ENCODE measurements at regions not wholly inside any gene's neighbourhood (a gene's known extent, or its start where the extent isn't known, plus 50 kb on each side); places are given as distances from the start of the nearest gene placed in this dataset.

DNA sequence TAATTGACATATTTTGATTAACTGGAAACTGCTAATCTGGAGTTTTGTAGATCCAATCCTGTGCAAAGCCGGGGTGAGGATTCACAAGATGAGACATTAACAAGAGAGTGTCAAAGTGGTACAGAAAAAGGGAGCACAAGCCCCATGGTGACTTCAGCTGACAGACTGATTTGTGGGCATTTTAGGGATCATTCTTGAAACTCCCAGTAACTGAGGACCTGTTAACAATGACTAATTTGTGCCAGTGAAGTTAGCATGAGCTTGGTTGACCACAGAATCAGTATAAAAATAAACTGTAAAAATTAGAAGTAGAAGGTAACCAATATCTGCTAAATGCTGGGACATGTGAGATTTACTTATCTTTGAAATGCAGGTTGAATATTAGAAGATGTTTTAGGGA lies 1578.3 kb downstream of the EFNA5 start:
- H3K36me3 ChIP-seq (ENCODE audit: insufficient read depth, low read length): no peaks in the 10 kb centered on the region
- intact Hi-C loops (cut with micrococcal nuclease): no loop called here
- H3K4me1 ChIP-seq (ENCODE audit: insufficient read depth, low read length): no peaks in the 10 kb centered on the region
- no peak overlapping the region for H3K4me3 ChIP-seq (ENCODE audit: low read length in 2 of 2)
- CTCF ChIA-PET (ENCODE audit: partially characterized antibody): no interaction called here
- DNase-seq: no peak
- H3K27me3 ChIP-seq (ENCODE audit: insufficient read depth, low read length): no peaks in the 10 kb centered on the region
- Mint-ChIP-seq H3K4me1 (no peaks in the 10 kb centered on the region), H3K27ac (no peak overlapping the region), H3K36me3 (no peaks in the 10 kb centered on the region), H3K4me3 (no peak overlapping the region), H3K9me3 (peaks cover 0 to 17% (median 5%) of the 10 kb centered on the region in 8 donors), H3K27me3 (no peaks in the 10 kb centered on the region)
- no peak overlapping the region for H3K27ac ChIP-seq (ENCODE audit: low read depth, low read length)
- POLR2A ChIA-PET (ENCODE audit: partially characterized antibody): no interaction called here
- no peaks in the 10 kb centered on the region for H3K9me3 ChIP-seq (ENCODE audit: control insufficient read depth in 1 of 2, low read length in 2 of 2)

DNA sequence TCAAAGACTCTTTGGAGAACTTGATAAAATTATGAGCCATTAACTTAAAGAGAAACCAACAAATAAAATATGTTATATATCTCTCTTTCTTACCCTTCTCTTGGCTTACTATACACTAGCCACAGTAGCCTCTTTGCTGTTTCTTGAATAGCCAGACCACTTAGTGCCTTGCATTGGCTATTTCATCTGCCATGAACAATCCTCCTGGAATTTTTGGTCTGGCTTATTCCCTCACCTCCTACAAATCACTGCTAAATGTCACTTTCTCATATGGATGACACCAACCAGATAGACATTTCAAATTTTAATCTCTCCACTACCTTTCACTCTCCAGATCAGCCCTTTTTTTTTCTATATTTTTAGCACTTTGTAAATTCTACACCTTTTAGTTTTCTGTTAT lies 1581.7 kb downstream of the EFNA5 start:
- Histone ChIP-seq H3K36me3 (ENCODE audit: insufficient read depth, low read length) (no peaks in the 10 kb centered on the region), H3K4me1 (ENCODE audit: insufficient read depth, low read length) (no peaks in the 10 kb centered on the region), H3K9me3 (ENCODE audit: control insufficient read depth in 1 of 2, low read length in 2 of 2) (no peaks in the 10 kb centered on the region), H3K27me3 (ENCODE audit: insufficient read depth, low read length) (no peaks in the 10 kb centered on the region), H3K27ac (ENCODE audit: low read depth, low read length) (no peak overlapping the region), H3K4me3 (ENCODE audit: low read length in 2 of 2) (no peak overlapping the region)
- Mint-ChIP-seq H3K4me3 (no peak overlapping the region), H3K36me3 (no peaks in the 10 kb centered on the region), H3K27me3 (no peaks in the 10 kb centered on the region), H3K9me3 (peaks cover 0 to 9% (median 3%) of the 10 kb centered on the region in 8 donors), H3K27ac (no peak overlapping the region), H3K4me1 (no peaks in the 10 kb centered on the region)
- POLR2A ChIA-PET (ENCODE audit: partially characterized antibody): no interaction called here
- no peak for DNase-seq
- intact Hi-C loops (cut with micrococcal nuclease): no loop called here
- CTCF ChIA-PET (ENCODE audit: partially characterized antibody): no interaction called here

DNA sequence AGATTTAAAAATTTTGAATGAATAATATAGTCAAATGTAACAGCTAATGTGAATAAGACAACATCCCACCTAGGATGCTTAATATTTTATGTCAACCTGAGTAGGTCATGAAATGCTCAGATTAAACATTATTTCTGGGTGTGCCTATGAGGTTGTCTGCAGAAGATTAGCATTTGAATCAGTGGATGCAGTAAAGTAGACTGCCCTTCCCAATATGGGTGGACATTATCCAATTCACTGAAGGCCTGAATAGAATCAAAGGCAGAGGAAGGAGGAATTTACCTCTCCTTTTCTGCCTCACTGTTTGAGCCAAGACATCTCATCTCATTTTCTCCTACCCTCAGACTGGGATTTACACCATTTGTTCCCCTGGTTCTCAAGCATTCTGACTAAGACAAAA lies 1582.3 kb downstream of the EFNA5 start:
- Histone ChIP-seq H3K27me3 (ENCODE audit: insufficient read depth, low read length) (no peaks in the 10 kb centered on the region), H3K4me3 (ENCODE audit: low read length in 2 of 2) (no peak overlapping the region), H3K27ac (ENCODE audit: low read depth, low read length) (no peak overlapping the region), H3K36me3 (ENCODE audit: insufficient read depth, low read length) (no peaks in the 10 kb centered on the region), H3K4me1 (ENCODE audit: insufficient read depth, low read length) (no peaks in the 10 kb centered on the region), H3K9me3 (ENCODE audit: control insufficient read depth in 1 of 2, low read length in 2 of 2) (no peaks in the 10 kb centered on the region)
- Mint-ChIP-seq H3K27me3 (no peaks in the 10 kb centered on the region), H3K36me3 (no peaks in the 10 kb centered on the region), H3K9me3 (peaks cover 0 to 9% (median 2%) of the 10 kb centered on the region in 8 donors), H3K4me3 (no peak overlapping the region), H3K27ac (no peak overlapping the region), H3K4me1 (no peaks in the 10 kb centered on the region)
- POLR2A ChIA-PET (ENCODE audit: partially characterized antibody): no interaction called here
- CTCF ChIA-PET (ENCODE audit: partially characterized antibody): no interaction called here
- DNase-seq: no peak
- intact Hi-C loops (cut with micrococcal nuclease): no loop called here

DNA sequence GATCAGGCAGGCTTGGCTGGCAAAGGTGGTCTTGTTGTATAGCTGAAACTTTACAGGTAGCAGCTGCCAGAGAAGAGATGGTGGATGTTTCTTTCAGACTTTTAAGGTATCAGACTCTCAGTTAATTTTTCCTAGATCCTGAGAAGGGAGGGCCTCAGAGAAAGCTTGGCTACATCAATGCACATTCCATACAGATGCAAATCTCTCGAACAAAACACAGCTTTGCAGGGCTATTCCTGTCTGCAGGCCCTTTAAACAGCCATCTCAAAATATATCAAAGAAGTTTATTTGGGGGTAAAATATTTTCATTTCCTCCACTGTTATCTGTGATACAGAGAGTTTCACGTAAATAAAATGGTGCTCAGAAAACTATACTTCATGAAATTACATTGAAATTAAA lies 1584.4 kb downstream of the EFNA5 start:
- Mint-ChIP-seq H3K27me3 (no peaks in the 10 kb centered on the region), H3K36me3 (no peaks in the 10 kb centered on the region), H3K9me3 (peaks cover 0 to 9% (median 3%) of the 10 kb centered on the region in 8 donors), H3K4me1 (no peaks in the 10 kb centered on the region), H3K4me3 (no peak overlapping the region), H3K27ac (no peak overlapping the region)
- no peaks in the 10 kb centered on the region for H3K9me3 ChIP-seq (ENCODE audit: control insufficient read depth in 1 of 2, low read length in 2 of 2)
- POLR2A ChIA-PET (ENCODE audit: partially characterized antibody): no interaction called here
- H3K27ac ChIP-seq (ENCODE audit: low read depth, low read length): no peak overlapping the region
- intact Hi-C loops (cut with micrococcal nuclease): no loop called here
- CTCF ChIA-PET (ENCODE audit: partially characterized antibody): no interaction called here
- no peak for DNase-seq
- no peaks in the 10 kb centered on the region for H3K27me3 ChIP-seq (ENCODE audit: insufficient read depth, low read length)
- no peak overlapping the region for H3K4me3 ChIP-seq (ENCODE audit: low read length in 2 of 2)
- H3K36me3 ChIP-seq (ENCODE audit: insufficient read depth, low read length): no peaks in the 10 kb centered on the region
- no peaks in the 10 kb centered on the region for H3K4me1 ChIP-seq (ENCODE audit: insufficient read depth, low read length)

DNA sequence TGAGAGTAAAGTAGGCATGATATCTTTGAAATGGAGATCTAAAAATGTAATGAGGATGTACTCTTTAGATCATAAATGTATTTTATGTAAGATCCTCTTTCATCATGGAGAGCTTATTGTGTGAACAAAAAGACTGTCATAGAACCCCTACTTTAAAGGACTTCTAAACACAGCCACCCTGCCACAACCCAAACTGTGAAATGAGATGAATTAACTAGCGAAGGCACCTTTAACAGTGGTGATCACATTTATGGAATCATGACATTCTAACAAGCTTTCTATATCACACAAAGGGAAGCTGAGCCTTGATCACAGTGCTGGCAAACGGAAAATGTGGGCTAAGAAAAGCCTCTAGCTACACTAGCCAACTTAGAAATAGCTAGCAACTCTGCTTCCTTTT lies 1585.2 kb downstream of the EFNA5 start:
- Histone ChIP-seq H3K27ac (ENCODE audit: low read depth, low read length) (no peak overlapping the region), H3K36me3 (ENCODE audit: insufficient read depth, low read length) (no peaks in the 10 kb centered on the region), H3K27me3 (ENCODE audit: insufficient read depth, low read length) (no peaks in the 10 kb centered on the region), H3K4me1 (ENCODE audit: insufficient read depth, low read length) (no peaks in the 10 kb centered on the region), H3K4me3 (ENCODE audit: low read length in 2 of 2) (no peak overlapping the region), H3K9me3 (ENCODE audit: control insufficient read depth in 1 of 2, low read length in 2 of 2) (no peaks in the 10 kb centered on the region)
- Mint-ChIP-seq H3K27me3 (no peaks in the 10 kb centered on the region), H3K4me1 (no peaks in the 10 kb centered on the region), H3K9me3 (peaks cover 0 to 10% (median 3%) of the 10 kb centered on the region in 8 donors), H3K36me3 (no peaks in the 10 kb centered on the region), H3K4me3 (no peak overlapping the region), H3K27ac (no peak overlapping the region)
- ChIA-PET CTCF (ENCODE audit: partially characterized antibody) (no interaction called here), POLR2A (ENCODE audit: partially characterized antibody) (no interaction called here)
- DNase-seq: no peak
- intact Hi-C loops (cut with micrococcal nuclease): no loop called here

DNA sequence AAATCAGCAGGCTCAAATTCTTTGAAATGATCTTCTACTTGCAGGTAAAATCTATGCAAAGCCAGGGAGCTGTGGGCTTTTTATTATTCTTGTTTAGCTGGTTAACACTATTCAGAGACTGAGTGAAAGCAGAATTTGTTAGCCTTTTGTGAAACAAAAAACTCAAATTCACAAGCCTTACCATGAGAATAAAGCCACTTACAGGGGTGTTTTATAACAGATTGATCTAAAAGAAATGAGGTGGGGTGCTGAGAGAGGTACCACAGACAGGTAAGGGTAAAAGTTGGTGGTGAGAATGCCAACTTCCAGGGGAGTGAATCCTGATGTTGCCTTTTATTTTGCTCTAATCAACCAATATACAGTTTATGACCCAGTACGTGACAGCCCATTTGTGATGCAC lies 1585.6 kb downstream of the EFNA5 start:
- ChIA-PET CTCF (ENCODE audit: partially characterized antibody) (no interaction called here), POLR2A (ENCODE audit: partially characterized antibody) (no interaction called here)
- H3K27ac Mint-ChIP-seq: no peak overlapping the region
- intact Hi-C loops (cut with micrococcal nuclease): no loop called here
- H3K9me3 Mint-ChIP-seq: peaks cover 0 to 12% (median 3%) of the 10 kb centered on the region in 8 donors
- no peaks in the 10 kb centered on the region for H3K27me3 ChIP-seq (ENCODE audit: insufficient read depth, low read length)
- no peaks in the 10 kb centered on the region for H3K4me1 Mint-ChIP-seq
- H3K4me3 ChIP-seq (ENCODE audit: low read length in 2 of 2): no peak overlapping the region
- H3K36me3 Mint-ChIP-seq: no peaks in the 10 kb centered on the region
- no peaks in the 10 kb centered on the region for H3K27me3 Mint-ChIP-seq
- no peaks in the 10 kb centered on the region for H3K9me3 ChIP-seq (ENCODE audit: control insufficient read depth in 1 of 2, low read length in 2 of 2)
- no peak for DNase-seq
- H3K4me1 ChIP-seq (ENCODE audit: insufficient read depth, low read length): no peaks in the 10 kb centered on the region
- no peak overlapping the region for H3K27ac ChIP-seq (ENCODE audit: low read depth, low read length)
- no peaks in the 10 kb centered on the region for H3K36me3 ChIP-seq (ENCODE audit: insufficient read depth, low read length)
- no peak overlapping the region for H3K4me3 Mint-ChIP-seq

DNA sequence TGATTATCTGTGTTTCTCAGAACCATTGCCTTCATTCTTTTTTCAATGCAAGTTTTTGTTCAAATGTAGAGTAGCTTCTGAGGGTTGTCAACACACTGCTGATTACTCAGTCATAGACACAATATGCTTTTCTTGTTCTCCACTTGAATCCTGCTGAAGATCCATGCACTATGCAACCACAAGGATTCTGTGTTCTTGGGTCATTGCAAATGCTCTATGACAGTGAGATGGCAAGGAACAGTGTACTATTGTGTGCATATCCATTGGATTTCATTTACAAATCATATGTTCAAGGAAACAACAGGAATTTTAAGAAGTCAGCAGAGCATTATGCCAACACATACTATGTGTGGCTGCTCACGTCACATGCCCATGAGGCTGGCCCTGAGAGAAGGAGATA lies 1590.2 kb downstream of the EFNA5 start:
- H3K27me3 Mint-ChIP-seq: no peaks in the 10 kb centered on the region
- DNase-seq: no peak
- no peak overlapping the region for H3K4me3 ChIP-seq (ENCODE audit: low read length in 2 of 2)
- H3K4me1 Mint-ChIP-seq: no peaks in the 10 kb centered on the region
- no peaks in the 10 kb centered on the region for H3K27me3 ChIP-seq (ENCODE audit: insufficient read depth, low read length)
- no peak overlapping the region for H3K27ac Mint-ChIP-seq
- no peak overlapping the region for H3K4me3 Mint-ChIP-seq
- H3K9me3 ChIP-seq (ENCODE audit: control insufficient read depth in 1 of 2, low read length in 2 of 2): no peaks in the 10 kb centered on the region
- H3K27ac ChIP-seq (ENCODE audit: low read depth, low read length): no peak overlapping the region
- ChIA-PET POLR2A (ENCODE audit: partially characterized antibody) (no interaction called here), CTCF (ENCODE audit: partially characterized antibody) (no interaction called here)
- H3K4me1 ChIP-seq (ENCODE audit: insufficient read depth, low read length): no peaks in the 10 kb centered on the region
- H3K36me3 ChIP-seq (ENCODE audit: insufficient read depth, low read length): no peaks in the 10 kb centered on the region
- intact Hi-C loops (cut with micrococcal nuclease): no loop called here
- peaks cover 0 to 6% (median 2%) of the 10 kb centered on the region in 8 donors for H3K9me3 Mint-ChIP-seq
- H3K36me3 Mint-ChIP-seq: no peaks in the 10 kb centered on the region

DNA sequence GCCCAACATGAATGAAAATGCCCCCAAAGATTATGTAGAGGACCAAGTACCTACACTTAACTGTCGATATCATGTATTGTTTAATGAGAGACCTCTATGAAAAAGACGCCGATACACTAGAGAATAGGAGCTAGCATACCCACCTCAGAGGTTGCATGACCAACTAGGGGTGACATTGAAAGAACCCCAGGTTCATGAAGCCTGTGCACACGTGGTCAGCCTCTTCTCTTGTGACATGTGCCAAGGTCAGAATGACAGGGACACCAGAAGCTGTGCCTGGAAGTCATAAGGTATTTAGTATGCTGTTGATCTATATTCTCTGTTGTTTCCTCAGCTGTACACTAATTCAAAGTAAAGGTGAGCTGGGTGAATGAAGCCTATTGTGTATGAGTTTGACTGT lies 1594.1 kb downstream of the EFNA5 start:
- H3K4me3 ChIP-seq (ENCODE audit: low read length in 2 of 2): no peak overlapping the region
- Mint-ChIP-seq H3K4me3 (no peak overlapping the region), H3K9me3 (peaks cover 0 to 6% (median 0%) of the 10 kb centered on the region in 8 donors), H3K27ac (no peak overlapping the region), H3K4me1 (no peaks in the 10 kb centered on the region), H3K36me3 (no peaks in the 10 kb centered on the region), H3K27me3 (no peaks in the 10 kb centered on the region)
- no peaks in the 10 kb centered on the region for H3K27me3 ChIP-seq (ENCODE audit: insufficient read depth, low read length)
- H3K36me3 ChIP-seq (ENCODE audit: insufficient read depth, low read length): no peaks in the 10 kb centered on the region
- H3K27ac ChIP-seq (ENCODE audit: low read depth, low read length): no peak overlapping the region
- DNase-seq: no peak
- no peaks in the 10 kb centered on the region for H3K9me3 ChIP-seq (ENCODE audit: control insufficient read depth in 1 of 2, low read length in 2 of 2)
- POLR2A ChIA-PET (ENCODE audit: partially characterized antibody): no interaction called here
- intact Hi-C loops (cut with micrococcal nuclease): no loop called here
- H3K4me1 ChIP-seq (ENCODE audit: insufficient read depth, low read length): no peaks in the 10 kb centered on the region
- CTCF ChIA-PET (ENCODE audit: partially characterized antibody): no interaction called here
